ENCODE measurements at regions not wholly inside any gene's neighbourhood (a gene's known extent, or its start where the extent isn't known, plus 50 kb on each side); places are given as distances from the start of the nearest gene placed in this dataset.

DNA sequence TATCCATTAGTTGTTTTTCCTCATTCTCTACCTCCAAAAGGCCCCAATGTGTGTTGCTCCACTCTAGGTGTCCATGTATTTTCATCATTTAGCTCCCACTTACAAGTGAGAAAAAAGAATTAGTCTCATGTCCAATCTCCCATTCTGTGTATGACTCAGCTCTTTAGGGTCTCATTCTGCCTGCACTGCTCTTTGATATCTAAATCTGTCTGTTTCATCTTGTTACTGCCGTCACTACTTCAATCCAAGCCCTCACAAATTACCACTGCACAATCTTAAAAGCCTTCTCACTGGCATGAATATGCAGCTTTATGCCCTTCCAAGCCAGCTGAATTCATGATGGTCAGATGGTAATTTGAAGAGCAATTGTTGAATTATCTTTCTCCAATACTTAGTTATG, 480.5 kb downstream of the TRIB2 start:
- TF ChIP-seq, protein P1, sequence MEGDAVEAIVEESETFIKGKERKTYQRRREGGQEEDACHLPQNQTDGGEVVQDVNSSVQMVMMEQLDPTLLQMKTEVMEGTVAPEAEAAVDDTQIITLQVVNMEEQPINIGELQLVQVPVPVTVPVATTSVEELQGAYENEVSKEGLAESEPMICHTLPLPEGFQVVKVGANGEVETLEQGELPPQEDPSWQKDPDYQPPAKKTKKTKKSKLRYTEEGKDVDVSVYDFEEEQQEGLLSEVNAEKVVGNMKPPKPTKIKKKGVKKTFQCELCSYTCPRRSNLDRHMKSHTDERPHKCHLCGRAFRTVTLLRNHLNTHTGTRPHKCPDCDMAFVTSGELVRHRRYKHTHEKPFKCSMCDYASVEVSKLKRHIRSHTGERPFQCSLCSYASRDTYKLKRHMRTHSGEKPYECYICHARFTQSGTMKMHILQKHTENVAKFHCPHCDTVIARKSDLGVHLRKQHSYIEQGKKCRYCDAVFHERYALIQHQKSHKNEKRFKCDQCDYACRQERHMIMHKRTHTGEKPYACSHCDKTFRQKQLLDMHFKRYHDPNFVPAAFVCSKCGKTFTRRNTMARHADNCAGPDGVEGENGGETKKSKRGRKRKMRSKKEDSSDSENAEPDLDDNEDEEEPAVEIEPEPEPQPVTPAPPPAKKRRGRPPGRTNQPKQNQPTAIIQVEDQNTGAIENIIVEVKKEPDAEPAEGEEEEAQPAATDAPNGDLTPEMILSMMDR (IDR thresholded peaks at IDR 0.05; ENCODE audit: extremely low read depth in 1 of 2, insufficient read depth in 1 of 2, low read depth in 1 of 2, low read length in 2 of 2), result no peak
- no peak for TF ChIP-seq POLR2A (IDR thresholded peaks at IDR 0.05; ENCODE audit: low read depth, low read length)

Measured in endothelial cell of umbilical vein (primary cell).